ENCODE measurements at regions not wholly inside any gene's neighbourhood (a gene's known extent, or its start where the extent isn't known, plus 50 kb on each side); places are given as distances from the start of the nearest gene placed in this dataset.

DNA sequence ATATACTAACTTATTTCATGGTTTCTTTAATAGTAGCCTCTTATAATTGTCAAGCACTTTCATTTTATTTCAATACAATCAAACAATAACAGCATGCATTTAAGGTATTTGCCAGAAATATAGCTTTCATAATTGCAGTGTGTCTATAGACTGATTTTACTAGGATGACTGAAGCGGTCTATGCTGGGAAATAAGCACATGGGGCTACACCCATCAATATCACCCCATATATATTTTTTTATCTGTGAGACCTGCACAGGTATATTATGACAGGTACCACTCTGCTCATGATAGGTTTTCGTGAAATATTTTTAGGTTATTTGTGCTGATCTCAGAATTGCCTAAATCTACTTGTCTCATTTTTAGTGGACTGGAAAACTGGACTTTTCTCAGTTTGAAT is 229.1 kb upstream of the PITX2 start:
- TF ChIP-seq, protein P1, sequence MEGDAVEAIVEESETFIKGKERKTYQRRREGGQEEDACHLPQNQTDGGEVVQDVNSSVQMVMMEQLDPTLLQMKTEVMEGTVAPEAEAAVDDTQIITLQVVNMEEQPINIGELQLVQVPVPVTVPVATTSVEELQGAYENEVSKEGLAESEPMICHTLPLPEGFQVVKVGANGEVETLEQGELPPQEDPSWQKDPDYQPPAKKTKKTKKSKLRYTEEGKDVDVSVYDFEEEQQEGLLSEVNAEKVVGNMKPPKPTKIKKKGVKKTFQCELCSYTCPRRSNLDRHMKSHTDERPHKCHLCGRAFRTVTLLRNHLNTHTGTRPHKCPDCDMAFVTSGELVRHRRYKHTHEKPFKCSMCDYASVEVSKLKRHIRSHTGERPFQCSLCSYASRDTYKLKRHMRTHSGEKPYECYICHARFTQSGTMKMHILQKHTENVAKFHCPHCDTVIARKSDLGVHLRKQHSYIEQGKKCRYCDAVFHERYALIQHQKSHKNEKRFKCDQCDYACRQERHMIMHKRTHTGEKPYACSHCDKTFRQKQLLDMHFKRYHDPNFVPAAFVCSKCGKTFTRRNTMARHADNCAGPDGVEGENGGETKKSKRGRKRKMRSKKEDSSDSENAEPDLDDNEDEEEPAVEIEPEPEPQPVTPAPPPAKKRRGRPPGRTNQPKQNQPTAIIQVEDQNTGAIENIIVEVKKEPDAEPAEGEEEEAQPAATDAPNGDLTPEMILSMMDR (IDR thresholded peaks at IDR 0.05) = no peak
- no peak for TF ChIP-seq POLR2A (IDR thresholded peaks at IDR 0.05)

Measured in right lobe of liver (tissue), 4 donors.